GM23338 (cell line): ENCODE measurements at regions not wholly inside any gene's neighbourhood (a gene's known extent, or its start where the extent isn't known, plus 50 kb on each side); places are given as distances from the start of the nearest gene placed in this dataset.

Experiments used
- ATAC-seq: fragments of 200-7000 bp; cut with Tn5 transposase; 3 replicates; pipeline ENCODE4 v1.9.1; 2020
- DNase-seq: peaks from one replicate; pipeline ENCODE4 v3.0.0-alpha.2; 2015; ENCODE audit warnings: low spot score
- H2AFZ ChIP-seq: fragments of 200-600 bp; sonication (generic); 2 replicates; pipeline ENCODE4 v1.8.0; 2016; ENCODE audit warnings: antibody characterized with exemption, mild to moderate bottlenecking, moderate library complexity
- H3F3A ChIP-seq: fragments of 200-600 bp; sonication (generic); replicated peaks from 2 replicates; pipeline ENCODE4 v1.8.0; 2017; ENCODE audit warnings: antibody characterized with exemption, mixed run types, low read depth
- H3K27ac ChIP-seq: fragments of 200-600 bp; sonication (generic); 2 replicates; pipeline ENCODE4 v1.6.1; 2016; ENCODE audit warnings: low read depth
- H3K27me3 ChIP-seq: fragments of 200-600 bp; sonication (generic); 2 replicates; pipeline ENCODE4 v1.8.0; 2016; ENCODE audit warnings: mild to moderate bottlenecking, mixed run types, moderate library complexity; ENCODE audit not compliant: insufficient read depth
- H3K36me3 ChIP-seq: fragments of 200-600 bp; sonication (generic); 2 replicates; pipeline ENCODE4 v1.8.0; 2016; ENCODE audit warnings: mild to moderate bottlenecking; ENCODE audit not compliant: insufficient read depth
- H3K4me1 ChIP-seq: fragments of 200-600 bp; sonication (generic); 2 replicates; pipeline ENCODE4 v1.8.0; 2016; ENCODE audit warnings: mild to moderate bottlenecking, moderate library complexity; ENCODE audit not compliant: insufficient read depth
- H3K4me2 ChIP-seq: fragments of 200-600 bp; sonication (generic); 2 replicates; pipeline ENCODE4 v1.7.1; 2017; ENCODE audit warnings: mixed run types
- H3K4me3 ChIP-seq: fragments of 200-600 bp; sonication (generic); 2 replicates; pipeline ENCODE4 v1.6.1; 2016; ENCODE audit warnings: mixed run types
- H3K79me2 ChIP-seq: fragments of 200-600 bp; sonication (generic); replicated peaks from 2 replicates; pipeline ENCODE4 v1.8.0; 2017; ENCODE audit warnings: mild to moderate bottlenecking; ENCODE audit not compliant: insufficient read depth
- H3K9me2 ChIP-seq: fragments of 200-600 bp; sonication (generic); 2 replicates; pipeline ENCODE4 v1.8.0; 2017; ENCODE audit not compliant: insufficient read depth
- H4K20me1 ChIP-seq: fragments of 200-600 bp; sonication (generic); replicated peaks from 2 replicates; pipeline ENCODE4 v1.8.0; 2017; ENCODE audit warnings: mild to moderate bottlenecking; ENCODE audit not compliant: insufficient read depth
- H3K27ac Mint-ChIP-seq: 2 replicates; pipeline ENCODE4 v1.8.0; 2020; ENCODE audit warnings: inconsistent platforms, mild to moderate bottlenecking, moderate library complexity, mixed read lengths
- H3K27me3 Mint-ChIP-seq: 3 replicates; pipeline ENCODE4 v1.8.0; 2022; ENCODE audit warnings: low read depth, mild to moderate bottlenecking, moderate library complexity, mixed read lengths, inconsistent platforms; ENCODE audit not compliant: insufficient read depth, poor library complexity
- H3K36me3 Mint-ChIP-seq: 3 replicates; pipeline ENCODE4 v1.8.0; 2021; ENCODE audit warnings: low read depth, mild to moderate bottlenecking, inconsistent platforms, moderate library complexity, mixed read lengths
- H3K4me1 Mint-ChIP-seq: 3 replicates; pipeline ENCODE4 v1.8.0; 2020; ENCODE audit warnings: mild to moderate bottlenecking, inconsistent platforms, mixed read lengths
- H3K4me3 Mint-ChIP-seq: 3 replicates; pipeline ENCODE4 v1.8.0; 2021; ENCODE audit warnings: moderate library complexity, mild to moderate bottlenecking, inconsistent platforms, mixed read lengths
- H3K9me3 Mint-ChIP-seq: 3 replicates; pipeline ENCODE4 v1.8.0; 2020; ENCODE audit warnings: moderate library complexity, mild to moderate bottlenecking, inconsistent platforms, mixed read lengths
- CREB1 ChIP-seq: fragments of 250-450 bp; sonication (Bioruptor Pico); IDR thresholded peaks from 2 replicates; pipeline ENCODE4 v1.5.0; 2020; ENCODE audit warnings: low read depth, mild to moderate bottlenecking, moderate library complexity
- CTCF ChIP-seq, 2 experiments: fragments of 200-600 bp in 1 of 2; sonication (generic) in 1 of 2; conservative IDR thresholded peaks; 2 replicates each; pipeline versions ENCODE4 v1.5.1 to v1.6.1; 2016 to 2017; ENCODE audit warnings: antibody characterized with exemption in 2 of 2, low read depth in 2 of 2, mild to moderate bottlenecking in 2 of 2, moderate library complexity in 1 of 2
- EZH2 ChIP-seq: fragments of 200-600 bp; sonication (generic); IDR thresholded peaks from one replicate; pipeline ENCODE4 v1.8.0; 2017; ENCODE audit warnings: antibody characterized with exemption, mild to moderate bottlenecking, low read depth; ENCODE audit not compliant: unreplicated experiment
- JUNB ChIP-seq: IDR thresholded peaks from one replicate; pipeline ENCODE4 v1.6.1; 2016; ENCODE audit warnings: antibody characterized with exemption; ENCODE audit not compliant: unreplicated experiment
- NANOG ChIP-seq: IDR thresholded peaks from 2 replicates; pipeline ENCODE4 v1.6.1; 2016; ENCODE audit warnings: antibody characterized with exemption, borderline replicate concordance
- POLR2AphosphoS5 ChIP-seq: IDR thresholded peaks from 2 replicates; pipeline ENCODE4 v1.6.1; 2016; ENCODE audit warnings: antibody characterized with exemption, low read depth
- STAT1 ChIP-seq: IDR thresholded peaks from one replicate; pipeline ENCODE4 v1.6.1; 2016; ENCODE audit warnings: antibody characterized with exemption; ENCODE audit not compliant: unreplicated experiment
- ZNF114 ChIP-seq: fragments of 250-450 bp; sonication (Bioruptor Pico); IDR thresholded peaks from 2 replicates; pipeline ENCODE4 v1.5.0; 2020; ENCODE audit warnings: mild to moderate bottlenecking, moderate library complexity
- ZNF331 ChIP-seq: fragments of 250-450 bp; sonication (Bioruptor Pico); IDR thresholded peaks from 2 replicates; pipeline ENCODE4 v1.5.0; 2020; ENCODE audit warnings: low read depth, mild to moderate bottlenecking, moderate library complexity
- TF ChIP-seq, protein P1 (sequence below): IDR thresholded peaks from 2 replicates; pipeline ENCODE4 v1.6.1; 2016; ENCODE audit warnings: antibody characterized with exemption
- TF ChIP-seq, protein P2 (sequence below): IDR thresholded peaks from one replicate; pipeline ENCODE4 v1.6.1; 2018; ENCODE audit warnings: antibody characterized with exemption; ENCODE audit not compliant: unreplicated experiment

- TF ChIP-seq ZNF114 (CRISPR knock-in tag) = no peak
- no peak for TF ChIP-seq NANOG
- no peak for TF ChIP-seq CREB1
- TF ChIP-seq EZH2 = no peak
- no peak for TF ChIP-seq STAT1
- TF ChIP-seq, protein P1, sequence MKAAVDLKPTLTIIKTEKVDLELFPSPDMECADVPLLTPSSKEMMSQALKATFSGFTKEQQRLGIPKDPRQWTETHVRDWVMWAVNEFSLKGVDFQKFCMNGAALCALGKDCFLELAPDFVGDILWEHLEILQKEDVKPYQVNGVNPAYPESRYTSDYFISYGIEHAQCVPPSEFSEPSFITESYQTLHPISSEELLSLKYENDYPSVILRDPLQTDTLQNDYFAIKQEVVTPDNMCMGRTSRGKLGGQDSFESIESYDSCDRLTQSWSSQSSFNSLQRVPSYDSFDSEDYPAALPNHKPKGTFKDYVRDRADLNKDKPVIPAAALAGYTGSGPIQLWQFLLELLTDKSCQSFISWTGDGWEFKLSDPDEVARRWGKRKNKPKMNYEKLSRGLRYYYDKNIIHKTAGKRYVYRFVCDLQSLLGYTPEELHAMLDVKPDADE = no peak
- TF ChIP-seq, protein P2, sequence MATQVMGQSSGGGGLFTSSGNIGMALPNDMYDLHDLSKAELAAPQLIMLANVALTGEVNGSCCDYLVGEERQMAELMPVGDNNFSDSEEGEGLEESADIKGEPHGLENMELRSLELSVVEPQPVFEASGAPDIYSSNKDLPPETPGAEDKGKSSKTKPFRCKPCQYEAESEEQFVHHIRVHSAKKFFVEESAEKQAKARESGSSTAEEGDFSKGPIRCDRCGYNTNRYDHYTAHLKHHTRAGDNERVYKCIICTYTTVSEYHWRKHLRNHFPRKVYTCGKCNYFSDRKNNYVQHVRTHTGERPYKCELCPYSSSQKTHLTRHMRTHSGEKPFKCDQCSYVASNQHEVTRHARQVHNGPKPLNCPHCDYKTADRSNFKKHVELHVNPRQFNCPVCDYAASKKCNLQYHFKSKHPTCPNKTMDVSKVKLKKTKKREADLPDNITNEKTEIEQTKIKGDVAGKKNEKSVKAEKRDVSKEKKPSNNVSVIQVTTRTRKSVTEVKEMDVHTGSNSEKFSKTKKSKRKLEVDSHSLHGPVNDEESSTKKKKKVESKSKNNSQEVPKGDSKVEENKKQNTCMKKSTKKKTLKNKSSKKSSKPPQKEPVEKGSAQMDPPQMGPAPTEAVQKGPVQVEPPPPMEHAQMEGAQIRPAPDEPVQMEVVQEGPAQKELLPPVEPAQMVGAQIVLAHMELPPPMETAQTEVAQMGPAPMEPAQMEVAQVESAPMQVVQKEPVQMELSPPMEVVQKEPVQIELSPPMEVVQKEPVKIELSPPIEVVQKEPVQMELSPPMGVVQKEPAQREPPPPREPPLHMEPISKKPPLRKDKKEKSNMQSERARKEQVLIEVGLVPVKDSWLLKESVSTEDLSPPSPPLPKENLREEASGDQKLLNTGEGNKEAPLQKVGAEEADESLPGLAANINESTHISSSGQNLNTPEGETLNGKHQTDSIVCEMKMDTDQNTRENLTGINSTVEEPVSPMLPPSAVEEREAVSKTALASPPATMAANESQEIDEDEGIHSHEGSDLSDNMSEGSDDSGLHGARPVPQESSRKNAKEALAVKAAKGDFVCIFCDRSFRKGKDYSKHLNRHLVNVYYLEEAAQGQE = no peak
These were observed 808.2 kb downstream of the SQOR start (continued) for GRCh38 chr15:46442901-46443590.

GRCh38 chr15:46450112-46450809, 815.4 kb downstream of the SQOR start:
- ATAC-seq = no peak
- H3K36me3 Mint-ChIP-seq = peaks cover 2% of the 10 kb centered on the region; the same call in 1 of the 3 replicates
- Histone ChIP-seq H3F3A (no peaks in the 10 kb centered on the region), H2AFZ (no peak overlapping the region), H3K36me3 (no peaks in the 10 kb centered on the region), H3K4me2 (no peak overlapping the region), H3K9me2 (peaks cover 13% of the 10 kb centered on the region), H3K27me3 (no peaks in the 10 kb centered on the region), H4K20me1 (no peaks in the 10 kb centered on the region), H3K4me3 (no peak overlapping the region), H3K27ac (no peak overlapping the region), H3K79me2 (no peaks in the 10 kb centered on the region), H3K4me1 (no peaks in the 10 kb centered on the region)
- H3K27ac Mint-ChIP-seq = no peak overlapping the region
- no peaks in the 10 kb centered on the region for H3K4me1 Mint-ChIP-seq
- no peak overlapping the region for H3K4me3 Mint-ChIP-seq
- no peaks in the 10 kb centered on the region for H3K27me3 Mint-ChIP-seq
- DNase-seq = no peak
- H3K9me3 Mint-ChIP-seq = peaks cover 46% of the 10 kb centered on the region
- TF ChIP-seq CTCF (conservative IDR thresholded peaks at IDR 0.05; ENCODE audit: low read depth in 2 of 2) (no peak), STAT1 (no peak), NANOG (no peak), JUNB (no peak), POLR2AphosphoS5 (no peak), CREB1 (no peak), ZNF114 (CRISPR knock-in tag) (no peak), EZH2 (no peak), ZNF331 (CRISPR knock-in tag) (no peak)
- TF ChIP-seq, protein P2 = no peak
- TF ChIP-seq, protein P1 = no peak
